Smooth muscle cell (in vitro differentiated cells): ENCODE measurements at regions not wholly inside any gene's neighbourhood (a gene's known extent, or its start where the extent isn't known, plus 50 kb on each side); places are given as distances from the start of the nearest gene placed in this dataset.

Experiments used
- DNase-seq: peaks from one replicate; lab custom pipeline; 2025; ENCODE audit not compliant: unreplicated experiment; lab: John Stamatoyannopoulos, UW
- H2AFZ ChIP-seq: fragments of 200-600 bp; sonication (generic); 2 replicates; pipeline ENCODE4 v1.6.0; 2016; ENCODE audit warnings: antibody characterized with exemption, low read depth, mild to moderate bottlenecking
- H3F3A ChIP-seq: fragments of 200-600 bp; sonication (generic); 2 replicates; pipeline ENCODE4 v1.6.0; 2017; ENCODE audit warnings: antibody characterized with exemption, low read depth
- H3K27ac ChIP-seq: fragments of 200-600 bp; sonication (generic); 2 replicates; pipeline ENCODE4 v1.5.1; 2016; ENCODE audit warnings: low read depth, mild to moderate bottlenecking
- H3K27me3 ChIP-seq: fragments of 200-600 bp; sonication (generic); 2 replicates; pipeline ENCODE4 v1.6.1; 2016; ENCODE audit warnings: low read depth, mild to moderate bottlenecking
- H3K36me3 ChIP-seq: fragments of 200-600 bp; sonication (generic); 2 replicates; pipeline ENCODE4 v1.5.1; 2016; ENCODE audit warnings: low read depth
- H3K4me1 ChIP-seq: fragments of 200-600 bp; sonication (generic); 2 replicates; pipeline ENCODE4 v1.5.1; 2016; ENCODE audit warnings: low read depth
- H3K4me2 ChIP-seq: fragments of 200-600 bp; sonication (generic); 2 replicates; pipeline ENCODE4 v1.6.0; 2016; ENCODE audit warnings: mild to moderate bottlenecking
- H3K4me3 ChIP-seq: fragments of 200-600 bp; sonication (generic); 2 replicates; pipeline ENCODE4 v1.5.1; 2016; ENCODE audit warnings: mild to moderate bottlenecking
- H3K79me2 ChIP-seq: fragments of 200-600 bp; sonication (generic); 2 replicates; pipeline ENCODE4 v1.6.0; 2016; ENCODE audit warnings: low read depth, mild to moderate bottlenecking
- H3K9ac ChIP-seq: fragments of 200-600 bp; sonication (generic); 2 replicates; pipeline ENCODE4 v1.6.0; 2016; ENCODE audit warnings: low read depth
- H3K9me3 ChIP-seq: fragments of 200-600 bp; sonication (generic); replicated peaks from 2 replicates; pipeline ENCODE4 v1.5.1; 2016; ENCODE audit warnings: low read depth
- H4K20me1 ChIP-seq: fragments of 200-600 bp; sonication (generic); 2 replicates; pipeline ENCODE4 v1.6.0; 2016; ENCODE audit warnings: low read depth
- CTCF ChIP-seq: fragments of 200-600 bp; sonication (generic); IDR thresholded peaks from 2 replicates; pipeline ENCODE4 v1.5.1; 2017; ENCODE audit warnings: borderline replicate concordance, mild to moderate bottlenecking, antibody characterized with exemption; ENCODE audit not compliant: insufficient read depth, poor library complexity, severe bottlenecking
- WGBS: methylation state at CpG from one replicate; pipeline ENCODE4 v1.1.7; 2016; ENCODE audit warnings: low lambda C conversion rate; 5-methylcytosine and 5-hydroxymethylcytosine counted together

- DNase-seq = no peak
- Histone ChIP-seq H3F3A (no peaks in the 10 kb centered on the region), H3K27ac (no peak overlapping the region), H4K20me1 (no peaks in the 10 kb centered on the region), H2AFZ (no peak overlapping the region), H3K4me2 (no peak overlapping the region), H3K79me2 (no peaks in the 10 kb centered on the region), H3K4me3 (no peak overlapping the region), H3K27me3 (no peaks in the 10 kb centered on the region), H3K4me1 (no peaks in the 10 kb centered on the region), H3K36me3 (no peaks in the 10 kb centered on the region), H3K9ac (no peak overlapping the region), H3K9me3 (peaks cover 4% of the 10 kb centered on the region)
- TF ChIP-seq CTCF = no peak
- 100% methylated on average over 3 of the region's 3 CpGs for WGBS
These were observed 284.0 kb upstream of the ZFP42 start for GRCh38 chr4:187711586-187711985.

DNA sequence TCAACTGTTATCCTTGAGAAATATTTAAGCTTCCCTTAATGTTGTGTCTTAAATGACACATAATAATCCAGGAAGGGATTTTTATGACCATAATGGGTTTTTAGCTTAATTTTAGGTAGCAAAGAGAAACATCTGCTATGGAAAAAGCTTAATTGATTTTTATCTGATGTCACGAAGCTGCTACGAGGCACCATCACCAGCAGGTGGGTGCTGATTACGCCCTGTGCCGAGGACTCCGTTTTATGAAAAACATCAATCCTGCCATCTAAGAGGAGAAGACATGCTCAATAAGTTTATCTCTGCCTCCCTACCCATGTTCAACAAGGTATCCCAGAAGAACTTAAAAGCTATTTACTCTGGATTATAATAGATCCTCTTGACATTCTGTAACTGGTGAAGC, 280.6 kb upstream of the ZFP42 start:
- no peaks in the 10 kb centered on the region for H3K36me3 ChIP-seq
- H3K79me2 ChIP-seq = no peaks in the 10 kb centered on the region
- H3K4me1 ChIP-seq = no peaks in the 10 kb centered on the region
- no peaks in the 10 kb centered on the region for H4K20me1 ChIP-seq
- no peak overlapping the region for H3K9ac ChIP-seq
- no peaks in the 10 kb centered on the region for H3K9me3 ChIP-seq
- 93% methylated on average over 5 of the region's 5 CpGs for WGBS
- no peak for DNase-seq
- TF ChIP-seq CTCF = no peak
- H3K27me3 ChIP-seq = no peaks in the 10 kb centered on the region
- H3K27ac ChIP-seq = no peak overlapping the region
- H3F3A ChIP-seq = no peaks in the 10 kb centered on the region
- H3K4me2 ChIP-seq = no peak overlapping the region
- H2AFZ ChIP-seq = no peak overlapping the region
- no peak overlapping the region for H3K4me3 ChIP-seq

DNA sequence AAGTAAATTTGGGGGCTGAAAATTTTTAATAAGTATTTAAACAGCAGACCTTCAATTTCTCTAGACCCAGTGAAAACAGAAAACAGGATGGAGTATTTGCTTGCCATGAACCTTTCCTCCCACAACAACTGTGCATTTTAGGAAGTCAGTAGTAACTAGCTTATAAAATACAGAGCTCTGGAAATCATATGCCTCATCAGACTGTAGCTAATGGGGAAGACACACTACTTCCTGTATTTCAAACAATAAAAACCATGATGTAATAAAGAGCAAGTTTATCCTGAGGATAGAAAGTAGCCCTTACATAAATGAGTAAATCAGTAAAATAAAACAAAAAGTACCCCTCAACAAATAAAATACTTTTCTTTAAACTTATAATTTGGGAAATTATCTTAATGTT, 280.1 kb upstream of the ZFP42 start:
- no peaks in the 10 kb centered on the region for H3K27me3 ChIP-seq
- no peak overlapping the region for H3K4me3 ChIP-seq
- no peaks in the 10 kb centered on the region for H4K20me1 ChIP-seq
- no peaks in the 10 kb centered on the region for H3K79me2 ChIP-seq
- no peak for DNase-seq
- H3K9ac ChIP-seq = no peak overlapping the region
- no peaks in the 10 kb centered on the region for H3K4me1 ChIP-seq
- no peak for TF ChIP-seq CTCF
- no peak overlapping the region for H3K27ac ChIP-seq
- H3K4me2 ChIP-seq = no peak overlapping the region
- no peaks in the 10 kb centered on the region for H3F3A ChIP-seq
- no peaks in the 10 kb centered on the region for H3K9me3 ChIP-seq
- no peak overlapping the region for H2AFZ ChIP-seq
- H3K36me3 ChIP-seq = no peaks in the 10 kb centered on the region

DNA sequence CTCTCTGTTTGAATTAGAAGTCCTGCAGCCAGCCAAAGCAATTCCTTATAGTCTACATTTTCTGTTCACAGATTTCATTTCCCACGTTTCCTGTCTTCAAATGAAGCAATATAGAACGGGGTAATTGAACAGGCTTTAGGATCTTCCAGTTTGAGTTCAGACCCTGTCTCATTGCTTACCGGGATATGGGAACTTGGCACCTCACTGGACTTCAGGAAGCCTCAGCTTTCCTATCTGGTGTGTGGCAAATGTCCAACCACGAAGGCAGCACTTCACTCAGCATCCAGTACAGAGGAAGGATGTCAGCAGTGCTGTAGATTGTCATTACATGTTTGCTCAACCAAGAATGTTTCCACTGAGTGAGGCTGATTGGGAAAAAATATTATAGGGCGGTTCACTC, 271.1 kb upstream of the ZFP42 start:
- H3F3A ChIP-seq = no peaks in the 10 kb centered on the region
- no peaks in the 10 kb centered on the region for H3K4me1 ChIP-seq
- H2AFZ ChIP-seq = no peak overlapping the region
- H3K4me2 ChIP-seq = no peak overlapping the region
- H3K79me2 ChIP-seq = no peaks in the 10 kb centered on the region
- DNase-seq = no peak
- no peak for TF ChIP-seq CTCF
- WGBS = 86% methylated on average over 5 of the region's 5 CpGs
- H4K20me1 ChIP-seq = no peaks in the 10 kb centered on the region
- H3K9me3 ChIP-seq = no peaks in the 10 kb centered on the region
- no peaks in the 10 kb centered on the region for H3K36me3 ChIP-seq
- H3K27me3 ChIP-seq = no peaks in the 10 kb centered on the region
- no peak overlapping the region for H3K4me3 ChIP-seq
- H3K9ac ChIP-seq = no peak overlapping the region
- H3K27ac ChIP-seq = no peak overlapping the region
